Testis (tissue), 2 donors: ENCODE measurements at regions not wholly inside any gene's neighbourhood (a gene's known extent, or its start where the extent isn't known, plus 50 kb on each side); places are given as distances from the start of the nearest gene placed in this dataset.

Experiments
- CTCF ChIP-seq, 3 experiments: fragments of 450-650 bp in 2 of 3; fragments of 200-600 bp in 1 of 3; sonication (generic) in 1 of 3; IDR thresholded peaks; one replicate each; pipeline ENCODE4 v1.5.1; 2016 to 2019; ENCODE audit warnings: antibody characterized with exemption in 3 of 3, mild to moderate bottlenecking in 2 of 3, moderate library complexity in 1 of 3
- POLR2A ChIP-seq: fragments of 450-650 bp; IDR thresholded peaks from one replicate; pipeline ENCODE4 v1.6.1; 2017; ENCODE audit warnings: antibody characterized with exemption, mild to moderate bottlenecking, moderate library complexity

- TF ChIP-seq CTCF (IDR thresholded peaks at IDR 0.05) (no peak), POLR2A (no peak)
Measured at GRCh38 chr7:24017519-24017918, 266.5 kb upstream of the NPY start.
